Loucy (cell line): ENCODE measurements at regions not wholly inside any gene's neighbourhood (a gene's known extent, or its start where the extent isn't known, plus 50 kb on each side); places are given as distances from the start of the nearest gene placed in this dataset.

Experiments used
- H2AFZ ChIP-seq: fragments of 200-600 bp; sonication (generic); 2 replicates; pipeline ENCODE4 v1.6.0; 2016; ENCODE audit warnings: antibody characterized with exemption, mild to moderate bottlenecking, low read length, moderate library complexity
- H3F3A ChIP-seq: fragments of 200-600 bp; 2 replicates; pipeline ENCODE4 v1.6.0; 2016; ENCODE audit warnings: antibody characterized with exemption, low read depth, mild to moderate bottlenecking
- H3K27me3 ChIP-seq: fragments of 200-600 bp; sonication (generic); 2 replicates; pipeline ENCODE4 v1.6.1; 2014; ENCODE audit warnings: low read length, mild to moderate bottlenecking; ENCODE audit not compliant: insufficient read depth, poor library complexity, severe bottlenecking
- H3K36me3 ChIP-seq: fragments of 200-600 bp; sonication (generic); 2 replicates; pipeline ENCODE4 v1.6.1; 2016; ENCODE audit warnings: low read length; ENCODE audit not compliant: insufficient read depth
- H3K4me1 ChIP-seq: fragments of 200-600 bp; sonication (generic); 2 replicates; pipeline ENCODE4 v1.5.1; 2014; ENCODE audit warnings: low read length, mild to moderate bottlenecking; ENCODE audit not compliant: insufficient read depth, poor library complexity, severe bottlenecking
- H3K4me2 ChIP-seq: fragments of 200-600 bp; sonication (generic); 2 replicates; pipeline ENCODE4 v1.6.0; 2014; ENCODE audit warnings: antibody characterized with exemption, low read length, low read depth, mild to moderate bottlenecking; ENCODE audit not compliant: poor library complexity, severe bottlenecking
- H3K4me3 ChIP-seq: fragments of 200-600 bp; sonication (generic); 2 replicates; pipeline ENCODE4 v1.5.1; 2014; ENCODE audit warnings: low read length, mild to moderate bottlenecking, mixed read lengths; ENCODE audit not compliant: poor library complexity, severe bottlenecking
- H3K79me2 ChIP-seq: fragments of 200-600 bp; sonication (generic); 2 replicates; pipeline ENCODE4 v1.6.1; 2014; ENCODE audit warnings: low read length; ENCODE audit not compliant: insufficient read depth
- H3K9ac ChIP-seq: fragments of 200-600 bp; sonication (generic); 2 replicates; pipeline ENCODE4 v1.6.0; 2014; ENCODE audit warnings: mild to moderate bottlenecking, low read depth, low read length, moderate library complexity; ENCODE audit not compliant: poor library complexity, severe bottlenecking
- H3K9me2 ChIP-seq: fragments of 200-600 bp; sonication (generic); replicated peaks from 2 replicates; pipeline ENCODE4 v1.6.1; 2016; ENCODE audit warnings: low read depth, low read length, mixed read lengths
- H3K9me3 ChIP-seq: fragments of 200-600 bp; sonication (generic); 2 replicates; pipeline ENCODE4 v1.6.1; 2014; ENCODE audit warnings: mild to moderate bottlenecking, antibody characterized with exemption, low read length, low read depth; ENCODE audit not compliant: insufficient read depth
- H4K20me1 ChIP-seq: fragments of 200-600 bp; sonication (generic); 2 replicates; pipeline ENCODE4 v1.6.0; 2014; ENCODE audit warnings: antibody characterized with exemption, low read length, mild to moderate bottlenecking; ENCODE audit not compliant: insufficient read depth, poor library complexity, severe bottlenecking
- CTCF ChIP-seq: fragments of 200-600 bp; sonication (generic); conservative IDR thresholded peaks from 2 replicates; pipeline ENCODE4 v1.5.1; 2014; ENCODE audit warnings: mild to moderate bottlenecking, antibody characterized with exemption, low read length
- EZH2phosphoT487 ChIP-seq: fragments of 200-600 bp; IDR thresholded peaks from 2 replicates; pipeline ENCODE4 v1.6.1; 2018; ENCODE audit warnings: antibody characterized with exemption, mild to moderate bottlenecking, moderate library complexity, borderline replicate concordance

GRCh38 chr2:151027151-151027550, 234.5 kb downstream of the RBM43 start:
- no peak overlapping the region for H2AFZ ChIP-seq
- no peaks in the 10 kb centered on the region for H4K20me1 ChIP-seq
- H3K9ac ChIP-seq, result no peak overlapping the region
- H3K9me2 ChIP-seq, result no peaks in the 10 kb centered on the region
- TF ChIP-seq CTCF (no peak), EZH2phosphoT487 (no peak)
- H3K9me3 ChIP-seq, result no peaks in the 10 kb centered on the region
- no peaks in the 10 kb centered on the region for H3K79me2 ChIP-seq
- no peaks in the 10 kb centered on the region for H3K36me3 ChIP-seq
- H3K27me3 ChIP-seq, result no peaks in the 10 kb centered on the region
- H3F3A ChIP-seq, result no peaks in the 10 kb centered on the region
- H3K4me2 ChIP-seq, result no peak overlapping the region
- H3K4me1 ChIP-seq, result peaks cover 10% of the 10 kb centered on the region
- H3K4me3 ChIP-seq, result no peak overlapping the region

GRCh38 chr2:151025816-151026215, 235.8 kb downstream of the RBM43 start:
- no peak overlapping the region for H3K4me2 ChIP-seq
- H3F3A ChIP-seq, result no peaks in the 10 kb centered on the region
- no peak for TF ChIP-seq CTCF
- TF ChIP-seq EZH2phosphoT487, result no peak
- H3K9me3 ChIP-seq, result no peaks in the 10 kb centered on the region
- H2AFZ ChIP-seq, result no peak overlapping the region
- H3K9me2 ChIP-seq, result no peaks in the 10 kb centered on the region
- no peaks in the 10 kb centered on the region for H3K36me3 ChIP-seq
- peaks cover 10% of the 10 kb centered on the region for H3K4me1 ChIP-seq
- no peak overlapping the region for H3K9ac ChIP-seq
- no peak overlapping the region for H3K4me3 ChIP-seq
- no peaks in the 10 kb centered on the region for H3K79me2 ChIP-seq
- H4K20me1 ChIP-seq, result no peaks in the 10 kb centered on the region
- H3K27me3 ChIP-seq, result no peaks in the 10 kb centered on the region

GRCh38 chr2:151024696-151025251, 236.9 kb downstream of the RBM43 start:
- Histone ChIP-seq H2AFZ (no peak overlapping the region), H3K9ac (no peak overlapping the region)

More at GRCh38 chr2:151024696-151025251, 236.9 kb downstream of the RBM43 start:
- Histone ChIP-seq H3K4me2 (no peak overlapping the region), H3K27me3 (no peaks in the 10 kb centered on the region), H3K79me2 (no peaks in the 10 kb centered on the region), H3K36me3 (no peaks in the 10 kb centered on the region), H3K9me2 (no peaks in the 10 kb centered on the region), H3K9me3 (no peaks in the 10 kb centered on the region), H3F3A (no peaks in the 10 kb centered on the region), H4K20me1 (no peaks in the 10 kb centered on the region), H3K4me1 (peaks cover 10% of the 10 kb centered on the region), H3K4me3 (no peak overlapping the region)
- no peak for TF ChIP-seq CTCF
- no peak for TF ChIP-seq EZH2phosphoT487
